RWPE1 (cell line): ENCODE measurements at regions not wholly inside any gene's neighbourhood (a gene's known extent, or its start where the extent isn't known, plus 50 kb on each side); places are given as distances from the start of the nearest gene placed in this dataset.

Experiments
- CTCF ChIA-PET: fragments of 350-600 bp; sonication (Branson Sonifier 250); formaldehyde crosslinking; extraction: SDS; loops from one replicate; lab custom pipeline; 2021; lab: Yijun Ruan, JAX
- POLR2A ChIA-PET: fragments of 400-600 bp; formaldehyde crosslinking; extraction: SDS; loops from one replicate; lab custom pipeline; 2020; ENCODE audit warnings: antibody characterized with exemption; ENCODE audit not compliant: low non-redundant PET; lab: Yijun Ruan, JAX
- DNase-seq: peaks from one replicate; pipeline ENCODE4 v3.0.0; 2012; ENCODE audit warnings: low spot score
- H3K27ac ChIP-seq: fragments of 450-650 bp; 2 replicates; pipeline ENCODE4 v1.5.1; 2017
- TF ChIP-seq, protein P1 (sequence below): fragments of 450-650 bp; conservative IDR thresholded peaks from 2 replicates; pipeline ENCODE4 v1.5.1; 2017; ENCODE audit warnings: low read depth, mild to moderate bottlenecking

DNA sequence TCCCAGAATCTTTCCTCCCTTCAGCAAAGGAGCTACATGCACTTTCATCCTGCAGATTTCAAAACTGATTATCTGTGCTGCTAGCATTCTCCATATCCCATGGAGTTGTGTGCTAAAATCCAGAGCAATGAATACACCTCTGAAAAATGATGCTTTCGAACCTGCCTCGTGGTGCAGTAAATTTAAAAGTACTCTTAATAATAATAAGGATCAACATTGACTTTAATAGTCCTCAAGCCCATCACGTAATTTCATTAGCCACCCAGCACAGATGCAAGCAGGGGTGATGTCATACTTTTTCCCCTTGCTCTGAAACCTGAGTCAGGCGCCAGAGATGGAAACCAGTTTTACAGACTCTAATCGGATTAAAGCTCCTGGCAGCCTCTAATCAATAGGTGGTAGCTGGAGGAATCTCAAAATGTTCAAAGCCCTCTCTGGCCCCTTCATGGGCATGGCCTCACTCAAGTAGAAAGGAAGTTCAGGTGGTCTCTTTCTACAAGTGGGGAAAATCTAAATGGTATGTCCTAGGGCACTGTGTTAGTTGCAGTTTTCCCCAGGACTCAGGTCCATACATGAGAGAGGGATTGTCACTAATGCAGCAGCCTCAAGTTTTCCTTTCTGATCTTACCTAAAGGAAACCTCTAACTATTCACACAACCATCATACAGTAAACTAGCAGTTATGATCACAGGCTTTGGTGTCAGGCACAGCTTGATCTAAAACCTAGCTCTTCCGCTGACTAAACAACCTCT, 221.6 kb upstream of the SLC30A5 start:
- DNase-seq: no peak
- H3K27ac ChIP-seq: no peak overlapping the region

DNA sequence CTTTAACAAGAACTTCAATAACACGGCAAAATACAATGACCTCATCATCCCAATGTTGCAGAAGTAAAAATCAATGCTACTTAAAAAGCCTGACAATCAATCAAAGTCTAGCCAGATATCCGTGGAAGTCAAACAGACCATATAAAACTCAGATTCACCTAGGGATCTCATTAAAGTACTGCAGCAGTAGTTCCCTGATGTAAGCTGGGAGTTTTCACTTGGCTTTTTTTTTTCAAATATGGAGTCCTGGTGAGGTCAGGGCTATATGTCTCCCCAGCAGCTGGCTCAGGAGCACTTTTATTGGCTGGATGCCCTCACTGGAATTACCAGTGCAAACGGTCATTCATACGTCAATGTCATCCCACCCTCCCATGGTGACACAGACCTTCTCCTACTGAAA, 220.6 kb upstream of the SLC30A5 start:
- no peak overlapping the region for H3K27ac ChIP-seq
- CTCF ChIA-PET: no interaction called here
- TF ChIP-seq, protein P1, sequence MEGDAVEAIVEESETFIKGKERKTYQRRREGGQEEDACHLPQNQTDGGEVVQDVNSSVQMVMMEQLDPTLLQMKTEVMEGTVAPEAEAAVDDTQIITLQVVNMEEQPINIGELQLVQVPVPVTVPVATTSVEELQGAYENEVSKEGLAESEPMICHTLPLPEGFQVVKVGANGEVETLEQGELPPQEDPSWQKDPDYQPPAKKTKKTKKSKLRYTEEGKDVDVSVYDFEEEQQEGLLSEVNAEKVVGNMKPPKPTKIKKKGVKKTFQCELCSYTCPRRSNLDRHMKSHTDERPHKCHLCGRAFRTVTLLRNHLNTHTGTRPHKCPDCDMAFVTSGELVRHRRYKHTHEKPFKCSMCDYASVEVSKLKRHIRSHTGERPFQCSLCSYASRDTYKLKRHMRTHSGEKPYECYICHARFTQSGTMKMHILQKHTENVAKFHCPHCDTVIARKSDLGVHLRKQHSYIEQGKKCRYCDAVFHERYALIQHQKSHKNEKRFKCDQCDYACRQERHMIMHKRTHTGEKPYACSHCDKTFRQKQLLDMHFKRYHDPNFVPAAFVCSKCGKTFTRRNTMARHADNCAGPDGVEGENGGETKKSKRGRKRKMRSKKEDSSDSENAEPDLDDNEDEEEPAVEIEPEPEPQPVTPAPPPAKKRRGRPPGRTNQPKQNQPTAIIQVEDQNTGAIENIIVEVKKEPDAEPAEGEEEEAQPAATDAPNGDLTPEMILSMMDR: no peak
- POLR2A ChIA-PET: no interaction called here
- no peak for DNase-seq

More for the DNA sequence above, 221.6 kb upstream of the SLC30A5 start:
- ChIA-PET POLR2A (no interaction called here), CTCF (no interaction called here)
- TF ChIP-seq, protein P1: no peak

DNA sequence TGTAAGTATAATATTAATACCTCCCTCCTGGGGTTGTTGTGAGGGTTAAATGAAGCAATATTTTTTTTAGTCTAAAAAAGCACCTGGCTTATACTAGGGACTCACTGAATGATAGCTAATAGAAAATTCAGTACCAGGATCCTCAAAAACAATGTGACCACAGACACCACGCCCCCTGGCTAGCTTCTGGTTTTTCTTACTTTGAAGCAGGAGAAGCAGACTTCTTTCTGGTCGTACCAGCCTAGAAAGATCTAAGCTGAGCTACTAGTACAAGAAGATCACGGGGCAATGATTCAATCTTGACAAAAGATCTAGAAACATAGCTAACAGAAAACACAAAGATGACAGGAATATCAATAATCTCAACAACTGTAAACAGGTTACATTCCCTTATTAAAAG, 218.5 kb upstream of the SLC30A5 start:
- no peak overlapping the region for H3K27ac ChIP-seq
- CTCF ChIA-PET: interaction anchor here (0.6 to 1.6 kb wide), 2 partner anchors 9 kb away, joined by 3 read pairs; no protein-coding TSS in a partner anchor
- TF ChIP-seq, protein P1: no peak
- no peak for DNase-seq
- POLR2A ChIA-PET: no interaction called here

DNA sequence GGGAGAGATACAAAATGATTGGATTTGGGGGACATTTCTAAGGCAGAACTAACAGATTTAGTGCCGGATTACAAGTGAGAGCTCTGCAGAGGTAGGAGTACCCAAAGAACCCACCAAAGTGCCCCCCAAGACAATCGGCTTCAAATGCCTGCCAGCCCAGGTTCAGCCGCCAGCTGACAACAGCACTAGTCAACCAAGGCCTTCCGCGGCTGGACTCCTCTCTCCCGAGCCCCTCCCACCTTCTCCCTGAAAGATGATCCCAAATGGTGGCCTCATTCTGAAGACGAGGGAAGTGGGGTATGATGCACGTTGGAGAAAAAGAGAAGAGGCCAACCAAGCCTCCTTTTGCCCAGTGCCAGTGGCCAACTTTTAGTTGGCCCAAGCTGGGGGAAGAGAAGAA, 210.4 kb upstream of the SLC30A5 start:
- no peak for DNase-seq
- TF ChIP-seq, protein P1: no peak
- H3K27ac ChIP-seq: no peak overlapping the region
- ChIA-PET CTCF (interaction anchor here (0.6 to 0.7 kb wide), 2 partner anchors 37 to 710 kb away, joined by 3 to 4 read pairs; no protein-coding TSS in a partner anchor), POLR2A (no interaction called here)

DNA sequence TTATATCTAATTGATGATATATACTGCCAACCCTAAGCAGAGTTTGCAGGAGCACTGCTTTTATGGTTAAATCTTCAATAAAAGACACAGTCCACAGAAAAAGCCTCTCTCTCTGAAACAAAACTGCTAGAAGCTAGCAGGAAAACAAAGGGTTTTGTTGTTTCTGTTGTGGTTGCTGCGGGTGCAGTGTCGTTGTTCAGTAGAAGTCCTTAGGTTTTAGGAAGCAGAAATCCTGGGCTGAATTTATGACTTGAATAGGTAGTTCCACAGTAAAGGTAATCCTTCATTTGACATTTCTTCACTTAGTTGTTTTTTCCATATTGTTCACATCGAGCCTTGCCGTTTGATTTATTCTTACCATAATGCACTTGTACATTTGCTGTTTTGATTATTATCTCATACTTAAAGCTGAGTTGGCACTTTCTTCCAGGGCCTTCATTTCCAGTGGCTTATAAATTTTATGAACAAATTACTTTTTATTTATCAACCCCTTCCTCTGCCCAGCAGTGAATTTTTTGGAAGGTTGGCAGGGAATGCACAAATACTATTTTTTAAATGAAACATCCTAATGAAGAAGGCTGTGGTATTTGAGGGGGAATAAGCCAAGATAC, 209.6 kb upstream of the SLC30A5 start:
- ChIA-PET CTCF (interaction anchor here (0.7 to 1.0 kb wide), 3 partner anchors 9 to 195 kb away, joined by 3 to 4 read pairs (median 3); no protein-coding TSS in a partner anchor), POLR2A (no interaction called here)
- DNase-seq: no peak
- TF ChIP-seq, protein P1: no peak
- no peak overlapping the region for H3K27ac ChIP-seq

DNA sequence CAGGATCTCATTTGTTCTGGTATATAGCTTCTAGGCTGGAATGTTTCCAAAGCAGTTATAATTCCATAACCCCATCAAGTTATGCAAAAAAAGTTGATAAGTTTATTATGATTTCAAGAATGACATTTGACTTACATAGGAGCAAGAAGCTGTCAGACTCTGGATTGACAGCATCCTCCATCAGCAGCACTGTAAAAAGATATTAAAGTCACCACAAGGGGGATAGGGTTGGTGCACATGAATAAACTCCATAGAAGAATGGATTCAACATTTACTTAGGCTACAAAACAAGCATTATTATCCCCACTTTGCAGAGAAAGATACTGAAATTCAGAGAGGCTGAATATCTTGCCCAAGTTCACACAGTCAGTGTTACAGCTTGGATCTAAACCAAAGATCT, 208.9 kb upstream of the SLC30A5 start:
- H3K27ac ChIP-seq: no peak overlapping the region
- CTCF ChIA-PET: interaction anchor here (0.7 to 1.0 kb wide), 3 partner anchors 10 to 196 kb away, joined by 3 to 4 read pairs (median 3); no protein-coding TSS in a partner anchor
- POLR2A ChIA-PET: no interaction called here
- peak; percentile 45 for DNase-seq
- TF ChIP-seq, protein P1: peak; percentile 30; the same call in 1 of the 2 replicates
